Tibial artery (tissue), 4 donors: ENCODE measurements at regions not wholly inside any gene's neighbourhood (a gene's known extent, or its start where the extent isn't known, plus 50 kb on each side); places are given as distances from the start of the nearest gene placed in this dataset.
A peak's percentile ranks its signal among the peaks of the same experiment; 100 is the strongest.

Experiments
- DNase-seq, 2 donors: peaks; one replicate each; pipeline ENCODE4 v3.0.0-alpha.2; 2019
- H3K27ac ChIP-seq, 2 donors: fragments of 200-600 bp; sonication (generic) in 1 of 2; 1 replicate in 1 of 2; 2 replicates in 1 of 2; pipeline ENCODE4 v1.5.1; 2018 to 2019; ENCODE audit warnings: mild to moderate bottlenecking in 1 of 2
- H3K27me3 ChIP-seq, 2 donors: fragments of 200-600 bp; sonication (generic) in 1 of 2; one replicate each; pipeline versions ENCODE4 v1.5.1 to v1.6.0; 2016 to 2019
- H3K36me3 ChIP-seq, 3 donors: fragments of 200-600 bp; sonication (generic) in 2 of 3; one replicate each; pipeline ENCODE4 v1.5.1; 2016 to 2019; ENCODE audit warnings: mild to moderate bottlenecking in 2 of 3
- H3K4me1 ChIP-seq, 4 donors: fragments of 200-600 bp; sonication (generic) in 2 of 4; 1 replicate in 3 of 4; 2 replicates in 1 of 4; pipeline ENCODE4 v1.5.1; 2016 to 2019
- H3K4me3 ChIP-seq, 2 donors: fragments of 200-600 bp; sonication (generic) in 1 of 2; 1 replicate in 1 of 2; 2 replicates in 1 of 2; pipeline ENCODE4 v1.5.1; 2018 to 2019; ENCODE audit warnings: mild to moderate bottlenecking in 2 of 2
- H3K9me3 ChIP-seq, 3 donors: fragments of 200-600 bp; sonication (generic) in 1 of 3; one replicate each; pipeline ENCODE4 v1.5.1; 2016 to 2019
- CTCF ChIP-seq, 2 experiments: fragments of 200-600 bp in 1 of 2; fragments of 450-650 bp in 1 of 2; IDR thresholded peaks; one replicate each; pipeline ENCODE4 v1.5.1; 2017 to 2019; ENCODE audit warnings: antibody characterized with exemption in 2 of 2, mild to moderate bottlenecking in 1 of 2, moderate library complexity in 1 of 2
- intact Hi-C: fragments of 100-400 bp; cut with DNase I; formaldehyde crosslinking; loops from one replicate; pipeline ENCODE4 v1.15.0; 2023; ENCODE audit warnings: low total_unique reads

GRCh38 chr4:138916763-138917162 is 98.8 kb upstream of the NOCT start:
- intact Hi-C loops, result no loop called here
- DNase-seq, result no peak
- H3K27me3 ChIP-seq, result no peaks in the 10 kb centered on the region

GRCh38 chr4:138915756-138916155 is 99.8 kb upstream of the NOCT start:
- H3K4me1 ChIP-seq, result peaks cover 0 to 16% (median 3%) of the 10 kb centered on the region in 4 donors
- H3K27ac ChIP-seq, result no peak overlapping the region
- no peaks in the 10 kb centered on the region for H3K27me3 ChIP-seq
- H3K9me3 ChIP-seq, result no peaks in the 10 kb centered on the region
- no peaks in the 10 kb centered on the region for H3K36me3 ChIP-seq
- no peak overlapping the region for H3K4me3 ChIP-seq
- no peak for TF ChIP-seq CTCF (IDR thresholded peaks at IDR 0.05)
- intact Hi-C loops, result no loop called here
- no peak for DNase-seq

More at GRCh38 chr4:138916763-138917162, 98.8 kb upstream of the NOCT start:
- H3K36me3 ChIP-seq, result no peaks in the 10 kb centered on the region
- no peak overlapping the region for H3K4me3 ChIP-seq
- no peak overlapping the region for H3K27ac ChIP-seq
- no peak for TF ChIP-seq CTCF (IDR thresholded peaks at IDR 0.05)
- H3K4me1 ChIP-seq, result peaks cover 0 to 8% (median 0%) of the 10 kb centered on the region in 4 donors
- no peaks in the 10 kb centered on the region for H3K9me3 ChIP-seq

DNA sequence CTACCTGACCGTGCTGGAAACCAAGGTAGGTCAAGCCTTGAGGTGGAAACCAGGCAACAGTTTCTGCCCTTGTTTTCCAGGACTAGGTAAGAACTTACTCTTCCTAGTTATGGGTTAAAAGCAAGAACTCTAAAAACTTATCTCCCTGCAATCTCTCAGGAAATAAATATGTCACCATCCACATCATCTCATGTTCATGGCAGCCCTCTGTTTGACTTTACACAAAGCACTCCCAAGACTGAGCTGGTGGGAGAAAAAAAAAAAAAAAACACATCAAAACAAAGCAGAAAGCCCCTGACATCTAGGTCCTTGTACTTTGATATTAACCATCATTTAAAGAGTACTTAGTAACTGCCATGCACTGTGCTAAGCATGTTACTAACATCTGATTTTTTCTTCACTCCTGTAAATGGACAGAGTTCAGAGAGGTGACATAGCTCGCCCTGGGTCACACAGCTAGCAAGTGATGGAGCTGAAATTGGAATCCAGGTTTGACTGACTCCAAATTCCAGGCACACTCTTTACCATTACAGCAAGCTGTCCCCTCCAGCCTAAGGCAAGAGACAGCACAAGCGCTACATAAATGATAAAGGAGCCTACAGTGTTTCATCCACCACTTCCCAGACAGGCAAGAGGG is 102.8 kb upstream of the NOCT start:
- Histone ChIP-seq H3K4me3 (no peak overlapping the region), H3K27ac (no peak overlapping the region), H3K9me3 (no peaks in the 10 kb centered on the region), H3K4me1 (peaks cover 0 to 10% (median 3%) of the 10 kb centered on the region in 4 donors), H3K27me3 (no peaks in the 10 kb centered on the region), H3K36me3 (no peaks in the 10 kb centered on the region)
- DNase-seq, result no peak
- TF ChIP-seq CTCF (IDR thresholded peaks at IDR 0.05), result no peak
- intact Hi-C loops, result no loop called here

DNA sequence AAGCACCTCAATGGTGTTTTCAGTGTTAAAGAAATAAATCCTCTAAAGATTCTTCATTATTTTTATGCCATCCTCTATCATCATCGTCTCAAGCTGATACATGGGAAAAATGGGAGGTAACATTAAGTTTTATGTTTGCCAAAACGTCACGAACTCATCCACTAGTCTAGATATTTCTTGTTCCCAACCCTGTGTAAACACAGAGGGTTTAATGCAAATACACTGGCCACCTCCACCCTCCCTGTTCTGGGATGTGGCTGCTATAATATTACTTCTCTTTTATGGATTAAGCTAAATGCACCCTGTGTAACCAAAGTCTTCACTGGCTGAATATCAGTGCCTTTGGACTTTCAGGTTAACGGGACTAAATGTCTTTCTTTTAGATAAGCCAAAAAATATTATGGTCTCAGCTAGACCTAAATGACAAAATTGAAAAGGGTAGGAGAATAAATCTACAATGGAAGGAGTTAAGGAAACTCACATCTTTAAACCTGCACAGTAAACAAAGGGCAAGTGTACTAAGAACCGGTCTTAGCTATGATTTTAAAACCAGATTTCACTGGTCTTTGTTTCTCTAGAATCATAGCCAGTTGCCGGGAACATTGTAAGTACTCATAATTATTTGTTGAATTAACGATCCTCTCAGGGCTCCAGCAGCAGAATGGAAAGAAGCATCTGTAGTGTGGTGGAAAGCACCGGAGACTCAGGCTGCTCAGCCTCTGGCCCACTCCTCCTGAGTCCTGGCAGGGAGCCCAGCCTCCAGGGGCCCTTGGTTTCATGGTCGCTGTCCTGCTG is 103.5 kb upstream of the NOCT start:
- Histone ChIP-seq H3K36me3 (no peaks in the 10 kb centered on the region), H3K27me3 (no peaks in the 10 kb centered on the region), H3K27ac (no peak overlapping the region), H3K9me3 (no peaks in the 10 kb centered on the region), H3K4me1 (peaks cover 0 to 10% (median 3%) of the 10 kb centered on the region in 4 donors), H3K4me3 (no peak overlapping the region)
- DNase-seq, result no peak
- no peak for TF ChIP-seq CTCF (IDR thresholded peaks at IDR 0.05)
- intact Hi-C loops, result no loop called here

GRCh38 chr4:138910914-138911336 is 104.7 kb upstream of the NOCT start:
- peak; percentile 66 to 76 for DNase-seq
- Histone ChIP-seq H3K9me3 (no peaks in the 10 kb centered on the region), H3K27ac (no peak overlapping the region), H3K4me1 (peaks cover 0 to 10% (median 3%) of the 10 kb centered on the region in 4 donors), H3K27me3 (no peaks in the 10 kb centered on the region), H3K36me3 (no peaks in the 10 kb centered on the region), H3K4me3 (no peak overlapping the region)
- TF ChIP-seq CTCF (IDR thresholded peaks at IDR 0.05), result no peak
- intact Hi-C loops, result no loop called here
